ENCODE measurements at regions not wholly inside any gene's neighbourhood (a gene's known extent, or its start where the extent isn't known, plus 50 kb on each side); places are given as distances from the start of the nearest gene placed in this dataset.
"Not testable (repeated sequence)": the region's sequence is repeated elsewhere in the genome, so short reads cannot be mapped to it uniquely, and the experiment has no call there.

- DNase-seq (ENCODE audit: low read depth in 2 of 2): no peak
These were observed 918.7 kb downstream of the AACS start for GRCh38 chr12:125983784-125984500.

DNA sequence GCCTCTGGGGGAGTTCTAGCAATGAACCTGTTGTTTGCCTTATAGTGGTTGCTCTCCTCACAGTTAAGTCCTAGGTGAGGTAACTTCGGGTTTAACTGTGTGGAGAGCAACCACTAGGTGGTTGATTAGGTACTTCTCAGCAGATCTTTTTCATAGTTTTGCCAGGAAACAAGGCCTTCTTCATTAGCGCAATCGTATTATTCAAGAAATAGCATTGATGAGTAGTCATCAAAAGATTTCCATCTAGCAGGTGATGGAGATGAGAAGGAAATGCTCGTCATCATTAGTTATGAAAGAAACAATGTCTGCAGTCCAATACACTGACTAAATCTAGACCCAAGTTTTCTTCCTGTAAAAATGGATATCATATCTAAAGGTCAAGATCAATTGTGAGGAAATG lies 923.3 kb downstream of the AACS start:
- no peak for DNase-seq (ENCODE audit: low read depth in 2 of 2)

- no peak for DNase-seq (ENCODE audit: low read depth in 2 of 2)
These were observed 924.5 kb downstream of the AACS start for GRCh38 chr12:125989696-125990095.

DNA sequence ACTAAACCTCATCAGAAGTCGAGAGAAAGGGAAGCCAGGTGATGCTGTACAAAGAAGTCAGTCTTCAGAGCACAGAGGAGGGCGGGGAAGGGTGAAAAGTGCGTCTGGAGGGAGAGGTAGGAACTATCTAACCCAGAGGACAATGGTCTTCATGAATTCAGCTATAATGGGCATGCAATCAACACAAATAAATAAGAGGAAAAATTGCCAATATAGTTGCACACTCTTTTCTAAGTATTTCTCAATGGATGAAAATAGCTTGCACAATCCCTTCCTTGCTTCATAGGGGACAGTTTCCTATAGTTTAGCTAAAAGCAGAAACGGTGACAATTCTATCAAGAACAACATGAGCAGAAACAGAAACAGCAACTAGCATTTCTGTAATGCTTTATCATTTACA lies 931.2 kb downstream of the AACS start:
- DNase-seq (ENCODE audit: low read depth in 2 of 2): no peak

- no peak for DNase-seq (ENCODE audit: low read depth in 2 of 2)
These were observed 934.4 kb downstream of the AACS start for GRCh38 chr12:125999628-126000027.

- no peak for DNase-seq (ENCODE audit: low read depth in 2 of 2)
These were observed 954.1 kb downstream of the AACS start for GRCh38 chr12:126019385-126019784.

DNA sequence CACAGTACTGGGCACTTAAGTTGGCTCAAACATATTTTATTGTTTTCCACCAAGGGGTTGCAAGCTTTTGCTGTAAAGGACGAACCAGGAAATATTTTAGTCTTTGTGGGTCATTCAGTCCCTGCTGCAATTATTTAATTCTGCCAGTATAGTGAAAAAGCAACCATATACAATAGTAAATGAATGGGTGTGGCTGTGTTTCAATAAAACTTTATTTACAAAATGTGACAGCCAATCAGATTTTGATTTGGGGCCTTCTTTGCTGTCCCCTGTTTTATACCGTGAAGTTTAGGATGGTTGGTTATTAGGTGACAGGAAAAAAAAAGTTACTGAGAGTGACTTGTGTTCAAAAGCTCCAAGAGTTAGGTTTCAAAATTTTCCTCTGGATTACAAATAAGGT lies 956.4 kb downstream of the AACS start:
- no peak for DNase-seq (ENCODE audit: low read depth in 2 of 2)

- DNase-seq (ENCODE audit: low read depth in 2 of 2): no peak
These were observed 962.6 kb downstream of the AACS start for GRCh38 chr12:126027825-126028224.

DNA sequence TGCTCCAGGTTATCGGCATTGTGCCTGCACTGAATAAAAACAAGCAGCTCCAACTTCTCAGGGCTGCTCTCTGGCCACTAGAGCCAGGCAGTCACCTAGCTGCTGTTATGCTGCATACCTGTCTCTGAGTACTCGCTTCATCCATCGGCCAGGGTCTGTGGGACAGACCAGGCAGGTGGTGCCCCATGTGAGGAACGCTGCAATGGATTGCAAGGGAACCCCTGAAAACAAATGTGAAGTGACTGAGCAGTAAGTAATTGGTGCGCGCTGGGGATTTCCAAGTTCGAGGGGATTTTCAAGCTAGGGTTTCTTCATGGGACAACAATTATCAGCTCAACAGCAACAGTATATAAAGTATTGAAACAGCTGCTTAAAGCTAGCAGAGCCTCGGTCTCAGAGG lies 965.3 kb downstream of the AACS start:
- DNase-seq (ENCODE audit: low read depth in 2 of 2): no peak

DNA sequence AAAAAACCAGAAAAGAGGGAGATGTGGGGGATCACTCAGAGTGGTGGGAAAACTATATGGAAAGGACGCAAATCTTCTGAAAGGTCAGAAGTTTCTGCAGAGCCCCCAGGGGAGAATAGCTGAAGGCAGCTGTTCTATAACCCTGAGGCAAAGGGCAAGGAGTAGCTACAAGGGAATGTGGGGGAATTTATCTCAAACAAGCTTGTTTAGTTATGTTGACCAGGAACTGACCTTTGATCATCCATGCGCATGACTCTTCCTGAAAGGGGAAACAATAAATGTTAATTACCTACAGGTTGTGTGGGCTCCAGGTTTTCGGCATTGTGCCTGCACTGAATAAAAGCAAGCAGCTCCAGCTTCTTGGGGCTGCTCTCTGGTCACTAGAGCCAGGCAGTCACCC lies 968.5 kb downstream of the AACS start:
- DNase-seq (ENCODE audit: low read depth in 2 of 2): no peak

- DNase-seq (ENCODE audit: low read depth in 2 of 2): no peak
These were observed 971.1 kb downstream of the AACS start for GRCh38 chr12:126036348-126036747.

DNA sequence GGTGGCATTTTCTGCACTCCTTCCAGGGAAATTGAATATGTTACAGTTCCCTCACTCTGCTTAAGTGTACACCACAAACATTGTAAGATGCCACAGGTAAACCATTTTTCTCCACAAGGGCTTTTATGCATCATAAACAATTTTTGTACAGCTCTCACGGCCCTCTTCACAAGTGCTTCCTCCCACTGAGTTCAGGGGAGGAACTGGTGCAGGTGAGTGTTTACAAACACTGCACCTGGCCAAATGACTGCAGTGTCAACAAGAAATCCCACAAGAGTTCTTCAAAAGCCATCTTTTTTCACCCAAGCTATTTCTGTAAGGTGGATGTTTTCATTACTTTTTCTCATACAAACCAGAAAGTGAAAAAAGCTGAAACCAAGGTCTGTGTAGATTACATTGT lies 973.2 kb downstream of the AACS start:
- no peak for DNase-seq (ENCODE audit: low read depth in 2 of 2)

- DNase-seq (ENCODE audit: low read depth in 2 of 2): no peak
These were observed 975.1 kb downstream of the AACS start for GRCh38 chr12:126040307-126040706.

GRCh38 chr12:126042286-126042685 lies 977.1 kb downstream of the AACS start:
- no peak for DNase-seq (ENCODE audit: low read depth in 2 of 2)

DNA sequence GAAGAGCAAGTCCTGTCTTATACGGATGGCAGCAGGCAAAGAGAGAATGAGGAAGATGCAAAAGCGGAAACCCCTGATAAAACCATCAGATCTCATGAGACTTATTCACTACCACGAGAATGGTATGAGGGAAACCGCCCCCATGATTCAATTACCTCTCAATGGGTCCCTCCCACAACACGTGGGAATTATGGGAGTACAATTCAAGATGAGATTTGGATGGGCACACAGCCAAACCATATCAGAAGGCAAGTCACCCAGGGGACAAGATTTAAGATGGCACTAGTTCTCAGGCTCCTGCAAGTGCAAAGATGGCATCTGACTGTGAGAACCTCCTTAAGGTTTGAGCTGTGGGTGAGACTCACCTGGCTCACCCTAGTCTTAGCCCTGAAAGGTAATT lies 984.3 kb downstream of the AACS start:
- DNase-seq (ENCODE audit: low read depth in 2 of 2): not testable (repeated sequence)

DNA sequence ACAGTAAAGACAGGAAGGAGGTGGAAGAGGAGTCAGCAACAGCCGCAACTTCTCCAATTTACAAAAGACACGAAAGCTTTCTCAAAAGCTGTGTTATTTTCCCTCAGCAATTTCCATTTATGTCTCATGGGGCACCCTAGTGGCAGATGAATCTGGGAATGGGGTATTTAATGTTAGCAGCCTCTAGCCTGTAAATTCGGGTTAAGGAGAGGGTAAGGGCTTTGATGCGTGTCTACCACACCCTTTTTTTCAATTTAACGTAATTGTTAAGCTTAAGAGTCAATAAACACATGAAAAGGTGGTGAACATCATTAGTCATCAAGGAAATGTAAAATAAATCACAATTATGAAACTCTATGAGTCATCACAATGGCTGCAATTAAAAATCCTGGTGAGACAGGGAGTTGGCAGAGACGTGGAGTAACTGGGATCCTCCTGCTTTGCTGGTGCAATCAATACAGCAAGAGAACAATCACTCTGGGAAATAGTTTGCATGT lies 986.4 kb downstream of the AACS start:
- DNase-seq (ENCODE audit: low read depth in 2 of 2): no peak

DNA sequence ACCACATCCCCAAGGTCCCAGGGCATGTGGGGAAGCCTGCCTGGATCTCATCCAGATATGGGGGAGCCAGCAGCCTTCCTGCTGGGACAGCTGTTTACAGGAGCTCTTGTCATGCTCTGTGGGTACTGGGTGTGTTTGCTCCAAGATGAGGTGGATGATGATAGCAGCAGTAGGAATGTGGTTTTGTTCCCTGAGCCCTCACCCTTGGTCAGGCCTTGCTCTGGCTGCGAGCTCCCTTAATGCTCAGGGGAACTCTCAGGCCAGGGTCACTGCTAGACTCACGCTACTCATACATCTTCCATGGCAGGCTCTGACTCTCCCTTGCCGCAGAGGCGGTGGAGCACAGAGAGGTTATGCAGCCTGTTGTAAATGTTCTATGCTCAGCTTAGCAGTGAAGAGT lies 990.3 kb downstream of the AACS start:
- no peak for DNase-seq (ENCODE audit: low read depth in 2 of 2)

DNA sequence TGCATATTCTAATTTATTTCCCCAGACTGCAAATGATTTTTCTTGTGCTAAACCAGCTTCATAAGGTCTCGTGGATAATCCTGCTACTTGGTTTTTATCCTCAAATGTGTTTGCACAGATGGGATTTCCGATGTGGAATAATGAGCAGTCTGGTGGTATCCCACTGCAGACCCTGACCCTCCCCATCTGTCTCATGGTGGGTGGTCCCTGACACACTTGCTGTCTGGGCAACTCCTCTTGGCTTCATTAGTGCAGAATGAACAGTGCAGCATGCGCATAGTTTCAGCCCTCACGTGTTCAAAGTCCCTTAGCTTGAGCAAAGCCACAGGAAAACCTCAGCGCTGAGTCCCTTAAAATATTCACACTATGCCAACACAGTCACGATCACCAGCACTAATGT lies 996.5 kb downstream of the AACS start:
- DNase-seq (ENCODE audit: low read depth in 2 of 2): no peak

DNA sequence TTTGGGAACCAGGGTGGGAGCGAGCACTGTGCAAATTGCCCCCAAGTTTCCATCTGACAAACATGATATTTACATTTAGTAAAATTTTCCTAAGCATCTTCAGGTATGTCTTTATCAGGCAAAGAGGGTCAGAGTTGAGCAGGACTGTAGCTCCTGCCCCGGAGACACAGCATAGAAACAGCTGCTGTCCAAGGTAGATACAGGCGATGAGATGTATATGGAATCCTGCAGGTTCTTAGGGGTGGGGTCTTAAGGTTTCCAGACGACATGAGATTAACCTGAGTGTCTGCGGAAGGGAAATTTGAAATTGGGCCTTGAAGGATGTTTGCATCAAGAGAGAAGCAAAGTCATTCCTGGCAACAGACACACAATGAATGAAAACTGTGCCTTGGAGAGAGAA lies 998.8 kb downstream of the AACS start:
- no peak for DNase-seq (ENCODE audit: low read depth in 2 of 2)

GRCh38 chr12:126067626-126068329 lies 1002.5 kb downstream of the AACS start:
- no peak for DNase-seq (ENCODE audit: low read depth in 2 of 2)

- no peak for DNase-seq (ENCODE audit: low read depth in 2 of 2)
These were observed 1004.4 kb downstream of the AACS start for GRCh38 chr12:126069549-126070165.

DNA sequence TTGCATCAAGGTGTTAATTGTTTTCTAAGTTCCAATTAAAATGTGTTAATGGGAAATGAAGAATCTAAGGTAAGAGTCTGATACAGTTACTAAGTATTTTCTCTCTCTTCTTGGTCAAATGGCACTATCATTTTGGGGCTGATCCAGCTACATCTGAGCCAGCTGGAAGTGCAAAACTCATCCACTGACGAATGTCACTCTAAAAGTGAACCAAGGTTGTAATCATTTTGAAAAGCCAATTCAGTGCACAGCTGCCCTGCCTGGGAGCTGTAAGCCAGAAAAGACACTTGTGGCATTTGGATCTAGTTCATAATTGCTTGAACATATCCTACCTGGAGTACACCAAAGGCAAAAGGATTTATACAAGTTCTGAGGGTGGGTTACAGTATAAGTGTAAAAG lies 1011.3 kb downstream of the AACS start:
- DNase-seq (ENCODE audit: low read depth in 2 of 2): no peak

GRCh38 chr12:126083926-126084325 lies 1018.7 kb downstream of the AACS start:
- no peak for DNase-seq (ENCODE audit: low read depth in 2 of 2)
